ENCODE measurements at regions not wholly inside any gene's neighbourhood (a gene's known extent, or its start where the extent isn't known, plus 50 kb on each side); places are given as distances from the start of the nearest gene placed in this dataset.
"Not testable (repeated sequence)": the region's sequence is repeated elsewhere in the genome, so short reads cannot be mapped to it uniquely, and the experiment has no call there.

DNA sequence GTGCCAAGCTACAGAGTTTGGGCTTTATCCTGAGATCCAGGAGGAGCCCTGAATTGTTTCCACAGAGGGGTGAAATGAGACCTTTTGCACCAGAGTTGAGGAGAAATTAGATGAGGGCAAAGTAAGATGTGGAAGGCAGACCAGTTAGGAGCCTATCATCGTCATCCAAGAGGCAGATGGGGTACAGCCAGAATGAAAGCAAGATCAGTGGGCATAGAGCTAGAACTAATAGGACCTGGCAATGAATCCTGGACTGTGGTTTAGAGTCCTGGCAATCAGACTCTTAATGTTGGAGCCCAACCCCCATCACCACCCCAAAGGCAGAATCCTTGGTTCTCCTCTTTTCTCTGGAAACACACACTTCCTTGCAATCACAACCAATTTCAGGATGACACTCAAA lies 166.6 kb upstream of the HMGA2 start:
- no peak for DNase-seq

DNA sequence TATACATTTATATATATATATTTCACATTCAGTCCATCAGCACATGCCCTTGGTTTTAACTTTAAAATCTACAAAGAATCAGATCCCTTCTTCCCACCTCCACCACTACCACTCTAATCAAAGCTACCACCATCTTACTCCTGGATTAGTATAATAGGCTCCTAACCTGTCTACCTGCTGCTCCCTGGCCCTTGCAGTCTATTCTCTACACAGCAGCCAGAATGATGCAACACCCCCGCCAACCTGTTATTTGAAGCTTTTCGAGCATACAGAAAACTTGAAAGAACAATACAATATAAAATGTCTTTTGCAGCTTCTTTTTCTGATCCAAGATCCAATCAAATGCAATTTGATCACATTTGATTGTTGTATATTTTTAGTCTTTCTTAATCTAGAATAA lies 165.9 kb upstream of the HMGA2 start:
- no peak for DNase-seq

DNA sequence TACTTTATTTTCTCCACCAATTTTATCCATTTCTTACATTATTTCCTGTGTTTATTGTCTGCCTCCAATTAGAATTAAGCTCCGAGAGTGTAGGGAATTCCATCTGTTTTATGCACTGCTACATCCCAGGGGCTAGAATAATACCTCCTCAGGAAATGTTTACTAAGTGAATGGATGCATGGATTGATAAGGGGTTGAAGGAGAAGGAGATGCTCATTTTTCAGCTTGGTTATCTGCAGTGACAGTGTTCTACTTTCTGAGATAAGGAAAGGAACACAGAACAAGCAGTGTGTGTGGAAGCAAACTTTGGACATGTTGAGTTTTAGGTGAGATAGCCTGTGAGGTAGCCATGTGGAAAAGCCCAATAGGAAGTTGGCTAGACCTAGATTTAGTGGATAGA lies 164.6 kb upstream of the HMGA2 start:
- no peak for DNase-seq

DNA sequence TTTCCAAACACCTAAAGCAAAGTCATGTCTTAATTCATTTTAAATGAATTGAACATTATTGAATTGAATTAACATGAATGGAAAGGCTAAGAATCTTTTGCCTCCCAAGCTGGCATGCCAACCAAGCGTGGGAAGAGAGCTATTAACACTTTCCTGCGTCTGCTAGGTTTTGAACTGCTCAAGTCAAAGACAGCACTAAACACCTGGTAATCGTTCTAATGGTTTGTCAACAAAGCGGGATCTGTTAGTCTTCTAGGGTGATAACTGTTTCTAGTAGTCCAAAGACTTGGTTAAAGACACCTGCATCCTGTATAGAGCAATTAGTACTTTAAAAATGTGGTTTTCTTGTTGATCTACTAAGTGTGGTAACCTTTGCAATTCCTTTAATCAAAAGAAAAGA lies 164.2 kb upstream of the HMGA2 start:
- DNase-seq: no peak

- DNase-seq: no peak
These were observed 163.4 kb upstream of the HMGA2 start for GRCh38 chr12:65660836-65661235.

DNA sequence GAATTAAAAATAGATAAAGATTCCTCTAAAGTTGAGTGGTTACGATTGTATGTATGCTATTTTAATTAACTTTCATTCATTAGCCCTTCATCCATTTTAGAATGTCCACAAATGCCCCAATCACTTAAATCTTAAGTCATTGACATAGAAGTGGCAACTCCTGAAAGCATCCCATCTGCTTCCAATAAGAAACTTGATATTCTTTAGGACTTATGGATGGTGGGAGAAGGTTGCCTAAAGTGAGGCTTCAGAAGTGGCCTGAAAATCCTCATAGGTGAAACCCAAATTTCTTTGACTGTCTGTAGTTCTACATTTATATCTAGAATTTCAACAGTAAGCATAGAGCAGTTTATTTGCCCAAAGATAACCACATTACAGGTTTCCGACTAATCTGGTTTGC lies 161.7 kb upstream of the HMGA2 start:
- DNase-seq: no peak

DNA sequence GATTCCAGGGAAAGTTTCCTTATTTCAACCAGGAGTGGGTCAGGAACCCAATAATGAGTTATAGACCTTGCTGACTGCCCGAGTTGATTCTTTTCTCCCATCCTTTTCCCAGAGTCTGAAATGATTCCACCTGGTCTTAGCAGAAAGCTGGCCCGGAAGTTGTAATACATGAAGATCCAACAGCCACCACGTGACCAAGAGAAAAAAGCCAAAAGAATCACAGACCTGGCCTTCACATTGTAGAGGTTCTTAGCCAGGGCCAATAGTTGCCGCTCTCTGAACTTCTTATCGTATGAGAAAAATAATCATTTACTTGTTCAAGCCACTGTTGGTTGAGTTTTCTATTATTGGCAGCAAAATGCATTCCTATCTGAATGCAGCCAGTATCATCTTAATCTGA lies 161.2 kb upstream of the HMGA2 start:
- no peak for DNase-seq

GRCh38 chr12:65663648-65664047 lies 160.6 kb upstream of the HMGA2 start:
- DNase-seq: no peak

- no peak for DNase-seq
These were observed 159.5 kb upstream of the HMGA2 start for GRCh38 chr12:65664715-65665250.

GRCh38 chr12:65665817-65666216 lies 158.5 kb upstream of the HMGA2 start:
- DNase-seq: no peak

DNA sequence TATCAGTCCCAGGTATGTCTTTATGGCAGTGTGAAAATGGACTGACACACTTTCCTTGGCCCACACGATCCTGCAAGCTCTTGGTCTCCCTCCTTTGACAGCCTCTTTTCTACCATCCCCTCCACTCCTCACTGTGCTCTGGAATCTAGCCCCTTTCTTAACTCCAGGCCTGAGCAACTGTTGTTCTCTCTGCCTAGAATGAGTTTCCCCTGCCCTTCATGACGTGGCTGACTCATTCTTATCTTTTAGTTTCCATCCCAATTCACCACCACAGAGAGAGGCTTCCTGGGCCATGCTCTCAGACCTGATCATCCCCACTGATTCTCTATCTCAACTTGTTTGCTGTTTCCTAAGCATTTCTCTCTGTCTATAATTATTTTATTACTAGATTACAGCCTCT lies 157.4 kb upstream of the HMGA2 start:
- DNase-seq: no peak

- no peak for DNase-seq
These were observed 156.4 kb upstream of the HMGA2 start for GRCh38 chr12:65667932-65668331.

- no peak for DNase-seq
These were observed 155.1 kb upstream of the HMGA2 start for GRCh38 chr12:65668981-65669695.

DNA sequence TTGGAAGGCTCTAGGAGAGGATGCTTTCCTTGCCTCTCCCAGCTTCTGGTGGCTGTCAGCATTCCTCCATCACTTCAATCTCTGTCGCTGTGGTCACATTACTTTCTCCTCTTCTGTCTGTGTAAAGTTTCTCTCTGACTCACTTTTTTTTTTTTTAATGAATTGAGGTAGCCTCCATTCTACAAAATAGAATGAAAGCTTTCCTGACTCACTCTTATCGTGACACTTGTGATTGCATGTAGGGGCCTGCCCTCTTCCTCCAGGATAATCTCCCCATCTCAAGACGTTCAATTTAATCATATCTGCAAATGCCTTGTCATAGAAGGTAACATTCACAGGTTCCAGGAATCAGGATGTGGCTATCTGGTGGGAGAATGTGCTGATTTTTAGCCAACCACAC lies 153.5 kb upstream of the HMGA2 start:
- DNase-seq: no peak

DNA sequence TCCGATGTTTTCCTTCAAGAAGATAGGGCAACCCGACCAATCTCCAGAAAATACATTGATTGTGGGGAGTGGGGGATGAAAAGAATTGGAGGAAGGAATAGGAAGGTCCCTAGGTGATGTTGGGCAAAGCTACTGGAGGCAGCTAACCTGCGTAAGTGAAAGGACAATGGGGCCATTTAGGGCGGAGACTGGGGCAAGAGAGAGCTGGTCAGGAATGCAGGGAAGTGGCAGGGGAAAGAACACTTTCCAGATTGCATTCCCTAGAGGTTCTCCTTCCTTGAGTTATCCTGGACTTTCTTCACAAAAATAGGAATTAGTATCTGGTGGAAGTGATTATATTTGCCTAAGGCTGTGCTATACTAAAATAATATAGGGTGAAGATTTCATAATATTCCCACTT lies 151.8 kb upstream of the HMGA2 start:
- DNase-seq: no peak

- no peak for DNase-seq
These were observed 151.1 kb upstream of the HMGA2 start for GRCh38 chr12:65673156-65673690.

- no peak for DNase-seq
These were observed 150.6 kb upstream of the HMGA2 start for GRCh38 chr12:65673732-65674131.

- DNase-seq: no peak
These were observed 149.1 kb upstream of the HMGA2 start for GRCh38 chr12:65675141-65675621.

GRCh38 chr12:65678172-65678571 lies 146.1 kb upstream of the HMGA2 start:
- not testable (repeated sequence) for DNase-seq

DNA sequence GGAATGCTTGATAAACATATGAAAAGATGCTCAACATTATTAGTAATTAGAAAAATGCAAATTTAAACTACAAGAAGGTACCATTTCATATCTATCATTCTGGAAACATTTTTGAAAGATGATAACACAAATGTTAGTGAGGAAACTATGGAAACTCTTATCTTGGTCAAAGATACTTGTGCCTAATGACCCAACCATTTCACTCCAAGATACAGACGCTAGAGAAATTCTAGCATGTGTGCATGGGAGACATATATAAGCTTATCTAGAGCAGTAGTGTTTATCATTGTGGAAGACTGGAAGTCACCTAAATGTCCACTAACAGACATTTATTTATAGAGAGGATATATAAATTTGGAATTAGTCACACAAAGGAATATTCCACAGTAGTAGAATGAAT lies 143.1 kb upstream of the HMGA2 start:
- DNase-seq: no peak

GRCh38 chr12:65682112-65682511 lies 142.2 kb upstream of the HMGA2 start:
- no peak for DNase-seq

DNA sequence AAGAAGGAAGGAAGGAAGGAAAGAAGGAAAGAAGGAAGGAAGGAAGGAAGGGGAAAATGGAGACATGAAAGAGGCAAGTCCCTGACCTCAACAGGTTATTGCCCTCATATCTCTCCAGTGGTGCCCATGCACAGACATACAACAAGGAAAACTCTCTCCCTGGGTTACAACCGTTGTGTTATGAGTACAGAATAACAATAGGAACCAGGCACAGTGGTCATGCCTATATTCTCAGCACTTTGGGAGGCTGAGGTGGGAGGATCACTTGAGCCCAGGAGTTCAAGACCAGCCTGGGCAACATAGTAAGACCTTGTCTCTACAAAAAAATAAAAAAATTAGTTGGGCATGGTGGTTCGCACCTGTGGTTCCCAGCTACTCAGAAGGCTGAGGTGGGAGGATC lies 139.4 kb upstream of the HMGA2 start:
- no peak for DNase-seq

DNA sequence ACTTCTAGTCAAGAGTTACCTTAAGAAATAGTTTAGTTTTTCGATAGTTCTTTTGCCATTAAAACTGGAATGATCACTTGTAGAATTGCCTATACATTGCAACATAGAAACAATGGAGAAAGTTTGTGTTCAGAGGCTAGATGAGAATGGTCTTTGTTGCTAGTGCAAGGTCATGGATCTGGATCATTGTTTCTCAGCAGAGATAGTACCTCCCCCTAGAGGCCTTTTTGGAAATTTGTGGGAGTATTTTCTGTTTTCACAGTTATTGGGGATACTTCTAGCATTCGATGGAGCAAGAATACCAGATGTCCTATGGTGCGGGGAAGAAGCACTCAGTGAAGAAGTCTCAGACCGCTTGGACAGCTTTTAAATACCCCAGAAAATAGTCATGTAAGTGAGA lies 138.8 kb upstream of the HMGA2 start:
- no peak for DNase-seq

DNA sequence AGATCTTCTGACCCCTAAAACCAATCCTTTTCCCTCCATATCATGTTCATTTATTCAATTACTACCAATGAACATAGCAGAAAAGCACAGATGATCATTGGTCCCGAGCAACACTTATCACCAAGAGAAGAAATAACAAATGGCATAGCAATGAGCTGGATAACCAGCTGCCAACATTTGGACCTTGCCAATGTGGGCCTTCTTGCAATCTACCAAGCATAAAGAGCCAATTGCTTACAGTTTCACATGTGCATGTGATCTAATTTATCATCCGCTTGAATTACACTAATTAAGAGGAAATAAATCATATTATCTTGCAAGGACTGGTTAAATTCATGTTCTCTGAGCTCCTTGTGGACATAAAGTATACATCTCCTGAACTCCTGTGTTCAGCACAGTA lies 134.8 kb upstream of the HMGA2 start:
- no peak for DNase-seq

DNA sequence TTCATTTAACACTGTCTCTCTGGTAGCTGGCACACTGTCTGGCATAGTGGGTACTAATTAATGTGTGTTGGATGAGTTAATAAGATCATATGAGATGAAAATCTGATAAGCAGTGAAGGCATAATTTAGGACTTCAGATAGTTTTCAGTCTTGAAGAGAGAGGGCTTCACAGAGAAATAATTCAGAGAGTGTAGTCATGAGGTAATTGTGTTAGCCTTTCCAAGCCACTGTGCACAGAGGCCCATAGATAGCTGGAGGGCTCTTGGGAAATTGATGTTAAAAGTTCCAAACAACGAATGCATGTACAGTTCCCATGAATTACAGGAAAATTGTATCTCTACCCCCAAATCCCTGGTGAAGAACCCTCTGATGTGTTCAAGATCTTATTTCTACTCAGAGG lies 133.8 kb upstream of the HMGA2 start:
- no peak for DNase-seq
